CD4-positive, alpha-beta T cell treated with Interleukin-6 for 4 hours (primary cell): ENCODE measurements at regions not wholly inside any gene's neighbourhood (a gene's known extent, or its start where the extent isn't known, plus 50 kb on each side); places are given as distances from the start of the nearest gene placed in this dataset.

Source experiments
- DNase-seq: peaks from one replicate; pipeline ENCODE4 v3.0.0-alpha.2; 2020; ENCODE audit warnings: mixed read lengths

GRCh38 chr5:62127098-62127736, 178.8 kb upstream of the KIF2A start:
- no peak for DNase-seq

GRCh38 chr5:62130107-62130506, 175.9 kb upstream of the KIF2A start:
- no peak for DNase-seq

GRCh38 chr5:62132276-62132675, 173.7 kb upstream of the KIF2A start:
- DNase-seq, result no peak

GRCh38 chr5:62133426-62133825, 172.6 kb upstream of the KIF2A start:
- no peak for DNase-seq

GRCh38 chr5:62134811-62135210, 171.2 kb upstream of the KIF2A start:
- no peak for DNase-seq

GRCh38 chr5:62137628-62138027, 168.4 kb upstream of the KIF2A start:
- no peak for DNase-seq

GRCh38 chr5:62138607-62139006, 167.4 kb upstream of the KIF2A start:
- no peak for DNase-seq

- no peak for DNase-seq
Measured at GRCh38 chr5:62139741-62140140, 166.3 kb upstream of the KIF2A start.

- no peak for DNase-seq
Measured at GRCh38 chr5:62142351-62142750, 163.7 kb upstream of the KIF2A start.

GRCh38 chr5:62143268-62144229, 162.5 kb upstream of the KIF2A start:
- no peak for DNase-seq

- DNase-seq, result no peak
Measured at GRCh38 chr5:62144401-62145022, 161.5 kb upstream of the KIF2A start.

- DNase-seq, result no peak
Measured at GRCh38 chr5:62149879-62150278, 156.1 kb upstream of the KIF2A start.

- no peak for DNase-seq
Measured at GRCh38 chr5:62152394-62153087, 153.5 kb upstream of the KIF2A start.

- no peak for DNase-seq
Measured at GRCh38 chr5:62154758-62155157, 151.2 kb upstream of the KIF2A start.

GRCh38 chr5:62155988-62156387, 150.0 kb upstream of the KIF2A start:
- DNase-seq, result no peak

- no peak for DNase-seq
Measured at GRCh38 chr5:62167561-62168057, 138.4 kb upstream of the KIF2A start.

- DNase-seq, result no peak
Measured at GRCh38 chr5:62168506-62169281, 137.3 kb upstream of the KIF2A start.

- no peak for DNase-seq
Measured at GRCh38 chr5:62178258-62178657, 127.7 kb upstream of the KIF2A start.

- DNase-seq, result no peak
Measured at GRCh38 chr5:62182802-62183201, 123.2 kb upstream of the KIF2A start.

- DNase-seq, result no peak
Measured at GRCh38 chr5:62183727-62184126, 122.3 kb upstream of the KIF2A start.

- DNase-seq, result no peak
Measured at GRCh38 chr5:62184444-62184843, 121.6 kb upstream of the KIF2A start.

- no peak for DNase-seq
Measured at GRCh38 chr5:62190173-62190572, 115.8 kb upstream of the KIF2A start.
